GM18499 (cell line): ENCODE measurements at regions not wholly inside any gene's neighbourhood (a gene's known extent, or its start where the extent isn't known, plus 50 kb on each side); places are given as distances from the start of the nearest gene placed in this dataset.
"Not testable (repeated sequence)": the region's sequence is repeated elsewhere in the genome, so short reads cannot be mapped to it uniquely, and the experiment has no call there.

Experiments used
- ATAC-seq: cut with Tn5 transposase; IDR thresholded peaks from one replicate; pipeline ENCODE4 v1.9.1; 2021; ENCODE audit warnings: moderate number of reproducible peaks; ENCODE audit not compliant: insufficient read depth, unreplicated experiment

DNA sequence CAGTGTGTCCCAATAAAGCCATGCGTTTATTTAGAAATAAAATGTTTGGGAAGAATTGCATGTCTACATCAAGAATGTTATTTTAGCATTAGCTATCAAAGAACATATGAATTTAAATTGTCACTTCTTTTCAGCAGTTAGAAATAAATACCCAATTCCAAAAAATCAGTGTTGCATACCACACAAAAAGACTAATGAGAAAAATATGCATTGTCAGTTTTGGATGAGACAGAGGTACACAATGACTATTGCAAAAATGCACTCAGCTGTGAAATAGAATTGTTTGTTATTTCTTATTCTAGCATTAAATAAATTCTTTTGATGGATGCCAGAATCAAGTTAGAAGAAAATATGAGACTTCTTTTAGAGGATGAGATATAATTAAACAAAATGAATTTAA lies 833.9 kb downstream of the SLITRK1 start:
- no peak for ATAC-seq

DNA sequence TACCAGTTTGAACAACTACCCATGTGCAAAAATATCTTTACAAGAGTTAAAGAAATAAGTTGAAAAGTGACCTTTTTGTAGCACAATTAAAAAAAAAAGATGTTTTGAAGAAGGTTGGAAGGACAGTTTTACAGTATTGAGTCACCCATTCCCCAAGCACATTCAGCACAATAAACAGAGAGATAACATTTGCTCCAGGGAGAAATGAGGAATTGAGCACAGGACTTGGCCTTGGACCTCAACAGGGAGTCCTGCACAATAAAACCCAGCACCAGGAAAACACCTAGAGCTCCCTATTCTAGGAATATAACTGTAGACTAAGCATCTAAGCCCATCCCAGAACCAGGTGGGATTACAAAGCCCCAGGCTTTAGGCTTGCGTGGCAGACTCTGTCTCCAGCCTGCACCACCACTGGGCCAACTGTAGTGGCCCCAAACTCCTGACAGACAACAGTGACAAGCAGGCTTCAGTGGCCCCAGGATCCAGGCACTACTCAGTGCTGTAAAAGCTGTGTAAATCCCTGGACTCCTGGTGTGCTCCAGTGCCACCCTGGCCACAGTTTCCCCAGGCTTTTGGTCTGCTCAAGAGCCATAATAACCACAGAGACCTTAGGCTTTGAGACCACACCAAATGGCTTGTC lies 857.2 kb downstream of the SLITRK1 start:
- ATAC-seq, result no peak

DNA sequence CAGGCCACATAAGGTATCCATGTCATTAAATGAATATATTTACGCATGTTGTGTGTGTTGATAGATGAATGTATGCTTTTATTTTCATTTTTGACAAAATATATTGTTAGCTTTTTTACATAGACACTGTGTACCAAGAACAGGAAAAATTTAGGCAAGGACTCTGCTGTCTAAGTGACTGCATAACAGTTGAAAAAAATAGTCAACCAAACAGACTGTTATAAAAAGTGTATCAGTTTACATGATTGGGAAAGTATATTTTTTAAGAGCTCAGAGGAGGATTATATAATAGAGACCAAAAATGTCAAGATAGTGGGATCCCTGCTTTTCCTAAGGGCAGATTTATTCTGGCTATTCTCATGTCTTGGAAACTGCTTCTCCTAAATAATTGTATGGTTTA lies 858.0 kb downstream of the SLITRK1 start:
- no peak for ATAC-seq

DNA sequence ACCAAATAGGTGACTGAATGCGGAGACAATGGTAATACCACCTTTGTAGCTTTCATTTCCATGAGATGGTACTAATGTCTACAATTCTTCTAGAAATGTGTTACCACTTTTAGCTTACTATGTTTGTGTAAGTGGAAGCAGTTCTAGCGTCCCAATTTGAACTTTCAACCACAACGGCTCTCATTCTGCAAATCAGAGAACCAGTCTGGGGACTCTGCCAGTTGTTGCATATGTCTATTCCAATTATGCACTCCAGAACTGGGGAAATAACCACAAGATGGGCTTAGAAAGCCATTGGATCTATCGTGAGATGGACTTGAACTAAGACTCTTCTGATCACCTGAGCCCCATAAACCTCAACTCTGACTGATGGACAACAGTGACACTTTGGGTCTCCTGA lies 862.3 kb downstream of the SLITRK1 start:
- ATAC-seq, result no peak

DNA sequence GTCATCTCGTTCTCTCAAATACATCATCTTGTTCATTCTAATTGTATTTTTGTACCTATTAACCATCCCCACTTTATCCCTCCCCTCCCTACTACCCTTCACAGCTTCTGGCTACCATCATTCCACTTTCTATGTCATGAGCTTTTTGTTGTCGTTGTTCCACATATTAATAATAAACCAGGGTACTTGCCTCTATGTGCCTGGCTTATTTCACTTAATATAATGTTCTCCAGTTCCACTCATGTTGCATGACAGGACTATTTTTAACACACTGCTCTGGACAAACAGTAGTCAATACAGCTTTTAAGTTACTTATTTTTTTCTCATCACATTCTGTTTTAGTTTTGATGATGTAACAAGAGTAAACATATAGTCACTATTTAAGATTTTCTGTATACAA lies 872.3 kb downstream of the SLITRK1 start:
- no peak for ATAC-seq

DNA sequence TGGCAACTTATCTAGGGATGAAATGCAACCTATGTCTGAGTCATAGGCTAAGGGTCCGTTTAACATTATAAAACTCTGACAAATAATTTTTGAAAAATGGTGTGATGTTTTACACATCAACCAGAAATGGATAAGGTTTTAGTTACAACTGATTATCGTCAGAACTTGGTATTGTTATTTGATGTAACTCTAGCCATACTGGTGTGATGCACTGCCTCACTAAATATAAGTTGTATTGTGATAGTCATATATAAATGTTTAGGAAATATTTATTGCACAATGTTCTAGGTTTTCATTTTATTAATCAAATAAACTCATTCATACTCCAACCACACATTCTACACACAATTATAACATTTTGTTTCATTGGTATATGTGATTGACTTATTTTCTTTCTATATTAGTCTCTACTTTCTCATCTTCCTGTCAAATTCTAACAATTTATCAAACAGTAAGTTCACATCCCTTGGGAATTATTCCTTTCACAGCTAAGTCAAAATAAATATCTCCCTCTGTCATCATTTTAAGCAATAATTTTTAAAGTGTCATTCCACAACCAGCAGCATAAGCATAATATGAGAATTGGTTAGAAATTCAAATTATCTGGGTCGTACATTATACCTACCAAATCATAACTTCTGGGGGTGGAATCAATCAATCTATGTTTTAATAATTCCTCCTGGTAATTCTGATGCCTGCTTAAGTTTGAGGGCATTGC lies 873.9 kb downstream of the SLITRK1 start:
- no peak for ATAC-seq

DNA sequence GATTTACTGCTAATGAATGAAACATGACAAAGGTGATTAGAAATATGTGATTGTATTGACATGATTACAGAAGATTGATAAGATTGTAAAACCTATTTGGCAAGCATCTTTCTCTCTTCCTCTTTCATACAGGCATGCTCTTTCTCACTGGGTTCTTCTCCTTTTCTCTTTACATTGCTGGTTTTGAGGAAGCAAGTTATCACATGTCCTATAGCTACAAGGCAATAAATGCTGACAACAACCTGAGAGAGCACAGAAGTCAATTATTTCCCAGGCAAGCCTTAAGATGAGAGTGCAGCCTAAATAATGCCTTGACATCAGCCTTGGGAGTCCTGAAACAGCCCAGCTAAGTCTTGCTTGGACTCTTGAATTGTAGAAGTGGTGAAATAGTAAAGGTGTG lies 875.0 kb downstream of the SLITRK1 start:
- ATAC-seq, result no peak

DNA sequence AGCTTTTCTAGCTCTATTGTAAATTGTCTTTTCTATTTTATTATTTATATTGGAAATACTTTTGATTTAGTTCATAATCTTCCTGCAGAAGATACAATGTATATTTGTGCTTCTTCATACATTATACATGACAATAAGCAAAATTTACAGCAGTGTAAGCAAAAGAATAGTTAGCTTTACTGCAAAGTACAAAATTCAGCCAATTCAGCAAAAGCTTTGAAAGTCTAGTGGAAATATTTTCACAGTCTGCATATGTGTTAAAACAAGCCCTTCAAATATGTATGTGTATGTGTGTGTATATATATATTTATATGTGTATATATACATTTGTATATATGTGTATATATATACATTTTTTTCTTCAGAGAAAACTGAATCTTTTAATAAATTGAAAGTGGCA lies 879.1 kb downstream of the SLITRK1 start:
- no peak for ATAC-seq

DNA sequence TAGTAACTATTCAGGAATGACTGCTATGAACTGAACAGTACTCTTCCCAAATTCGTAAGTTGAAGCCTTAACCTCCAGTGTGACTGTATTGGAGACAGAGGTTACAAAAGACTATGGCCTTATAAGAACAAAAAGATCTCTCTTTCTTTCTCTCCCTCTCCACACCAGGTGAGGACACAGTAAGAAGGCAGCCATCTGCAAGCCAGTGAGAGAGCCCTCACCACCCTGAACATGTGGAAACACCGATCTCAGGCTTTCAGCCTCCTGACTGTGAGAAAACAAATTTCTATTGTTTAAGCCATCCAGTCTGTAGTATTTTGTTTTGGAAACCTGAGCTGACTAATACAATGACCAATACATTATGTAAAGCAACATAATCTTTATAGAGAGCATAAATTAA lies 888.9 kb downstream of the SLITRK1 start:
- no peak for ATAC-seq

DNA sequence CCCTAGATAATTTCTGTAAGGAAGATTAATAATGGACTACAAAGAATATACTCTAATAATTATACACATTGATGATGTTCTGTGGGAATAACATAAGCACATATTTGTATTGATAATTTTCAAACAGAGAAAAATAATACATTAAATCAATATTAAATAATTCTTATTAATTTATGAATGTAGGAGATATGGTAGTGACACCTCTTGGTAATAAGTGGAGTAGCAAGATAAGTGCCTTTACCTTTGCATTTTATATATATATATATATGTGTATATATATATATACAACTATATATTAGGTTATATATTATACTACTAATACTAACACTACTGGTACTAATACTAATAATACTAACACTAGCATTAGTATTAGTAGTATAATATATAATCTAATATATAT lies 905.8 kb downstream of the SLITRK1 start:
- no peak for ATAC-seq

DNA sequence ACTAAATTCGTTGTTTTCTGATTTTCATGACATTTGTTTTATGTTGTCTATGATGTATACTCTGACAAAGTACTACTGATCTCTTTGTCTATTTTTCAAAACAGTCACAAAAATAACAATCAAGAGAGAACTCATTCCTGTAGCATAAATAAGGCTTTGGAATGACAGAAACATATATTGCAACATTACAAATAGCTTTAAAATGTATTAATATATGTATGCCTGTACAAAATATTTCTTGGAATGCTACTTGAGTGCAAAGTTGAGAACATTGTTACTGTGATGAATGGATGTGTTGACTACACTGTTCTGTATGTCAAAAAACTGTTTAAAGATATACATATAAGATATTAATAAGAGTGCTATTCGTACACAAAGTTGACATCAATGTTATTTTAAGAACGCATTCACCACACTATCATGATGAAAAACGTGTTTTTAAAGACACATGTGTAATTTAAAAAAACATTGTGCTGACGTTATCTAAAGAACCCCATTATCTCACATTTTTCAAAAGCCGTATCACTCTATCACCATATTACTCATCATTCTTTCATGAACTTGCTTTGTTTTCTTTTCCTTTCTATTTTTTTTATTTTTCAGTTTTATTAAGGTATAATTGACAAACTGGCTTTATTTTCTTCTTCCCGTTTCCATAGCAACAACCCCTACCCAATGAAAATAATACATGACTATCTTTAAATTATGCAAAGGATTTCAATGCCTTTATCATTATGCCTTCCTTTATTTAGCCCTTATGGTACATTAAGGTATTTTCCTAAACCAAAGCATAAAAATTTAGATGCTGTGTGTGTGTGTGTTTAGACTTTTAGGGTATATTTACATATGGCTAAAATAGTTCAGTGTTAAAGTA lies 918.8 kb downstream of the SLITRK1 start:
- no peak for ATAC-seq

DNA sequence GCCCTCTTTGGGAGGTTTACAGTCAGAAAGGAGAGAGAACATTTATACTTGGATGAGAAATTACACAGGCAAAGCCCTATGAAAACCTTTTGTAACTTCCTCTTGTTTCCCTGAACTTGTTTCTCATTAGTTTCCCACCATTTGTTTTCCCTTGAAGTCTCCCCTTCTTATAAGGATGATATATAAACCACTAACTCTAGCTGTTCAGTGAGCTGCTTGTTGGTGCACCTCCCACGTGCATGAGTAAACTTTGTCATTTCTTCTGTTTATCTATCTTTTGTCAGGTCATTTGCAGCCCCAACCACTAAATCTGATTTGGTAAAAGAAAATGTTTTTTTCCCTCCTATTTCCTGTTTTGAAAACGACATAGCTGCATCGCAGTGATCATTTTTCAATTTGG lies 919.9 kb downstream of the SLITRK1 start:
- ATAC-seq, result no peak

DNA sequence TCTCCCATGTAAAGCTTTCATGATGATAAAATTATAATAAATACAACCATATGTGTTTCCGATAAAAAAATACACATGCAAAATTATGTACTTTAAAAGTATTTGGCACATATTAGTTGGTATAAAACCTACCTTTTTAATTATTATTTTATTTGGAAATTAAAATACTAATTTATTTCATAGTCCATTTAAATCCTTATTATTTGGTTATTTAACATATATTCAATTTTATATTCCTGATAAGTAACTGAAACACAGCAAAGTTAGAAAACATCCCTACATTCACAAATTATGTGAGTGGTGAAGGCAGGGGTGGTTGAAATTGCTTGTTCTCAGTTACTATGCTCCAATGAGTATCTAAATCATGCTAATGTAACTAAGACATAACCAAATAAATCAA lies 920.5 kb downstream of the SLITRK1 start:
- no peak for ATAC-seq

DNA sequence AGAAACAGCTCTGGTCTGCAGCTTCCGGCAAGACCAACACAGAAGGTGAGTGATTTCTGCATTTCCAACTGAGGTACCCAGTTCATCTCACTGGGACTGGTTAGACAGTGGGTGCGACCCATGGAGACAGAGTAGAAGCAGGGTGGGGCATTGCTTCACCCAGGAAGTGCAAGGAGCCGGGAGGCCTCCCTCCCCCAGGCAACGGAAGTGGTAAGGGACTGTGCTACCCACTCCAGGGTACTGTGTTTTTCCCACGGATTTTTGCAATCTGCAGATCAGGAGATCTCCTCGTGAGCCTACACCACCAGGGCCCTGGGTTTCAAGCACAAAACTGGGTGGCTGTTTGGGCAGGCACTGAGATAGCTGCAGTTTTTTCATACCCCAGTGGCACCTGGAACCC lies 929.9 kb downstream of the SLITRK1 start:
- not testable (repeated sequence) for ATAC-seq

DNA sequence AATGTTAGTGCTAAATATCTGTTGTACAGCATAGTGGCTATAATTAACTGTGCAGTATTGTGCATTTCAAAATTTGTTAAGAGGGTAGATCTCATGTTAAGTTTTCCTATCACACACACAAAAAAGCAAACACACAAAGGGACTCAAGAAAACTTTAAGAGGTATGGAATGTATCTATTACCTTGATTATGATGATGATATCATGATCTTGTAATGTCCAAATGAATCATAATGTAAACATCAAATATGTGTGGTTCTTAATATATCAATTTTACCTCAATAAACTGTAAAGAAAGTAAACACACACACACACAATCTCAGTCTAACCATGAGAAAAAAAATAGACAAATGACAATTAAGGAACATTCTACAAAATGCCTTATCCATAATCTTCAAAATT lies 934.6 kb downstream of the SLITRK1 start:
- ATAC-seq, result no peak

DNA sequence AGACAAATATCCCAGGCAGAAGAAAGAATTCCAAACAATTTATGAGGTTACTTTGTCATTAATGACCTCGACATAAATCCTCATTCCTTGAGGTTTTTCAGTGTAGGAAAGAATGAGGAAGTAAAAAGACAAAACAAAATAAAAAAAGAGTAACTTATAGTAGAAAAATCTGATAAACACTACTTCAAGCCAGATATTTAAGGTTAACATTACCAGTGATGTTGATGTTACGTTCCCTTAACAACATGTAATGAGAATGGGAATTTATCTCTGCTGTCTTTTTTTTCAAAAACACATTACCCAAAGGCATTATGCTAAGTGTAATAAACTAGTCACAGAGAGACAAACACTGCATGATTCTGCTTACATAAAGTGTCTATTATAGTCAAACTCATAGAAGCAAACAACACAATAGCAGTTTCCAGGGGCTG lies 935.1 kb downstream of the SLITRK1 start:
- no peak for ATAC-seq

DNA sequence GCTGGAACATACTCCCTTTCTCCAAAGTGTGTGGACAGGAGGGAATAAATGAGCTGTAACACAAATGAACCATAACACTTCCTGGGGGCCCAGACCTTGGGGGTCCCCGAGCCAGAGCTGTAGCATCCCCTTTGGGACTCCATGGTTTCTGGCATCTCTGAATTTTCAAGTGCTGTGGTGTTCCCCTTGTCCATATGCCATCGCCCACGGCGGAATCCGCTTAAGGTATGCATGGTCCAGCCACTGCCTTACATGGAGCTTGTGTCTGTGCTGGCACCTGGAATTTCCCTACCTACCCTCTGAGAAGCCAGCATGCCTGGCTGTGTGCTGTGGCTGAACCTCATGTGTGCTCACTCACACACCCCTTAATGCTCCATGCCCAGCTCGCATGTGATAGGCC lies 943.6 kb downstream of the SLITRK1 start:
- ATAC-seq, result no peak

DNA sequence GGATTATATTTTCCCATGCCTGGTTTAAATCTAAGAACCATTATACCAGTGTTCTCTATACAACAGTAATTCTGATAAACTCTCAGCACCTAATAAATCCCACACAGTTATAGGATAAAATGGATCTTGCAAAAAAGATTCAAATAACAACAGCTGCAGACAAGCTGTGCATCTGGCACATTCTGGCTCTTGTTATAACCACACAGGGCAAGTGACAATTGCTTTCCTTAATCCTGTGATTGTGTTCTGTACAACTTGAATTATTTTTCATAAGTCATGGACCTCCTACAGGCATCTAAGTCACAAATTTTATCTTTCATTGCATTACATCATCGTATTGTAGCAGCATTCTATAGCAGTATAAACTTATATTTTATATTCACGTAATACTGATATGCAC lies 948.3 kb downstream of the SLITRK1 start:
- ATAC-seq, result no peak

DNA sequence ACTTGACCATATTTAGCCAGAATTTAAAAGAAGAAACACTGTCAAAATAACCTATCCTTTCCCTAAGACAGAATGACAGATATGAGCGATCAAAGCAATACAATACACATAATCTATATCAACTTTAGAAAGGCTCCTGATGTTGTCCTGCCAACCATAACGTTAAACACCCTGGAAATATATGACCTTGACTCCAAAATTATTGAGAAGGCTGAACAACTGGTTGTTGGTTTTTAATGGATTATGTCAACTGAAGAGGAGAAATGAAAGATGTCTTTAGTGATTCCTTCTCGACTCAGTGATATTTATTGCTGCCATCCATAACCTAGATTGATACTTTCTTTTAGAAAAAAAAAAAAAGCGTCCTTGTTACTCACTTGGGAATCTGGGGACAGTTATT lies 957.2 kb downstream of the SLITRK1 start:
- ATAC-seq, result no peak

DNA sequence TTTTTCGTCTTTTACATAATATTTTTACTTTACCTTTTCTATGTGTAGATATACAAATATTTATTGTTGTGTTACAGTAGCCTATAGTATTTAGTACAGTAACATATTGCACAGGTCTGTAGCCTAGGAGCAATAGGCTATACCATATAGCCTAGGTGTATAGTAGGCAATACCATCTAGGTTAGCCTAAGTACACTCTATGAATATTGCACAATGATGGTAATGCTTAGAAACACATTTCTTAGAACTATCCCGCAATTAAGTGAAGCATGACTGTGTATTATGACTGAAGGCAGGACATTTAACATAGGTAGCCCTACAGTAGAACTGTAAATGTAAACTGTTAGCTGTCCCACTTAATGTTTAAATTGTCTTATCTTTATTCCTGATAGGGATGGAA lies 964.3 kb downstream of the SLITRK1 start:
- no peak for ATAC-seq

DNA sequence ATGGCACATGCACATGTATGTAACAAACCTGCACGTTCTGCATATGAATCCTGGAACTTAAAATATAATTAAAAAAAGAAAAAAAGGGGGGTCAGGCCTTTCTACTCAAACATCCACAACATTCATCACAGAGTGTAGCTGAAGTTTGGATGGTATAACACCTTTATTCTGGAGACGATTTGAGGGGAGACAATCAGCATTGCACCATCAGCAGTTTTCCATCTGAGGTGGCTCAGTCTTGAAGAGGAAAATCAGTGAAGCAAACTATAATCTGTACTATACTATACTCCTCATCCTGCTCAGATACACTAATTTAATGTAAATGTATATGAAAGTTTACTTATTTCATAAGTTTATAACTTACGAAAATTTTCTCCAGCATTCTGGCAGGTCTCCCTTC lies 969.7 kb downstream of the SLITRK1 start:
- no peak for ATAC-seq
